ENCODE measurements at regions not wholly inside any gene's neighbourhood (a gene's known extent, or its start where the extent isn't known, plus 50 kb on each side); places are given as distances from the start of the nearest gene placed in this dataset.

- TF ChIP-seq CTCF (IDR thresholded peaks at IDR 0.05): no peak
Observed at GRCh38 chr6:82775981-82776380, 289.7 kb downstream of the UBE3D start.

GRCh38 chr6:82779041-82779440 is 286.6 kb downstream of the UBE3D start:
- TF ChIP-seq CTCF (IDR thresholded peaks at IDR 0.05): no peak

- no peak for TF ChIP-seq CTCF (IDR thresholded peaks at IDR 0.05)
Observed at GRCh38 chr6:82780334-82780733, 285.3 kb downstream of the UBE3D start.

GRCh38 chr6:82781620-82782204 is 283.9 kb downstream of the UBE3D start:
- TF ChIP-seq CTCF (IDR thresholded peaks at IDR 0.05): no peak

GRCh38 chr6:82783587-82784236 is 281.9 kb downstream of the UBE3D start:
- no peak; the same call in 1 of the 2 replicates for TF ChIP-seq CTCF (IDR thresholded peaks at IDR 0.05)

- no peak for TF ChIP-seq CTCF (IDR thresholded peaks at IDR 0.05)
Observed at GRCh38 chr6:82785206-82785605, 280.4 kb downstream of the UBE3D start.

- TF ChIP-seq CTCF (IDR thresholded peaks at IDR 0.05): no peak
Observed at GRCh38 chr6:82786248-82786647, 279.4 kb downstream of the UBE3D start.
